DND-41 (cell line): ENCODE measurements at regions not wholly inside any gene's neighbourhood (a gene's known extent, or its start where the extent isn't known, plus 50 kb on each side); places are given as distances from the start of the nearest gene placed in this dataset.

ENCODE experiments used
- CTCF ChIP-seq: IDR thresholded peaks from 2 replicates; pipeline ENCODE4 v1.5.1; 2012; ENCODE audit warnings: borderline replicate concordance, low read length, moderate library complexity, mild to moderate bottlenecking; ENCODE audit not compliant: poor library complexity, severe bottlenecking; ENCODE audit errors: extremely low read depth
- EZH2 ChIP-seq: IDR thresholded peaks from 3 replicates; pipeline ENCODE4 v1.6.1; 2012; ENCODE audit warnings: borderline replicate concordance, low read depth, mild to moderate bottlenecking, moderate library complexity, low read length, inconsistent platforms; ENCODE audit not compliant: severe bottlenecking

- TF ChIP-seq CTCF (no peak), EZH2 (no peak)
Observed at GRCh38 chrX:95953564-95953963, 731.1 kb upstream of the DIAPH2 start.
